Bronchial epithelial cell (primary cell): ENCODE measurements at regions not wholly inside any gene's neighbourhood (a gene's known extent, or its start where the extent isn't known, plus 50 kb on each side); places are given as distances from the start of the nearest gene placed in this dataset.

Experiments used
- DNase-seq: peaks from one replicate; pipeline ENCODE4 v3.0.0-alpha.2; 2010; ENCODE audit warnings: low read depth
- FAIRE-seq: peaks from 2 replicates; lab custom pipeline; 2011; peaks lifted over from hg19 to GRCh38; lab: Jason Lieb, UNC
- H3K27me3 ChIP-seq: 2 replicates; pipeline ENCODE4 v1.5.1; 2011; ENCODE audit warnings: low read length; ENCODE audit not compliant: control insufficient read depth, insufficient read depth
- H3K36me3 ChIP-seq: 2 replicates; pipeline ENCODE4 v1.5.1; 2011; ENCODE audit warnings: low read length; ENCODE audit not compliant: control insufficient read depth, insufficient read depth
- H3K4me3 ChIP-seq: 2 replicates; pipeline ENCODE4 v1.5.1; 2011; ENCODE audit warnings: mild to moderate bottlenecking, low read depth, low read length, control low read depth
- CTCF ChIP-seq: IDR thresholded peaks from 2 replicates; pipeline ENCODE4 v1.5.1; 2011; ENCODE audit warnings: mild to moderate bottlenecking, moderate library complexity, low read length, control low read depth, inconsistent platforms; ENCODE audit not compliant: insufficient read depth, severe bottlenecking

- no peaks in the 10 kb centered on the region for H3K36me3 ChIP-seq
- no peak for FAIRE-seq
- TF ChIP-seq CTCF, result no peak
These were observed 241.1 kb downstream of the ZNF621 start for GRCh38 chr3:40765884-40766283.

GRCh38 chr3:40766396-40766795, 241.6 kb downstream of the ZNF621 start:
- DNase-seq, result no peak
- H3K27me3 ChIP-seq, result peaks cover 3% of the 10 kb centered on the region
- no peak overlapping the region for H3K4me3 ChIP-seq
- TF ChIP-seq CTCF, result no peak
- H3K36me3 ChIP-seq, result no peaks in the 10 kb centered on the region
- no peak for FAIRE-seq

More at GRCh38 chr3:40765884-40766283, 241.1 kb downstream of the ZNF621 start:
- no peak for DNase-seq
- Histone ChIP-seq H3K27me3 (peaks cover 3% of the 10 kb centered on the region), H3K4me3 (no peak overlapping the region)

GRCh38 chr3:40768046-40768445, 243.3 kb downstream of the ZNF621 start:
- FAIRE-seq, result no peak
- no peak overlapping the region for H3K4me3 ChIP-seq
- no peak for DNase-seq

GRCh38 chr3:40768536-40768935, 243.8 kb downstream of the ZNF621 start:
- peak; percentile 76 for DNase-seq
- Histone ChIP-seq H3K36me3 (no peaks in the 10 kb centered on the region), H3K27me3 (peaks cover 3% of the 10 kb centered on the region), H3K4me3 (no peak overlapping the region)
- FAIRE-seq, result no peak
- TF ChIP-seq CTCF, result no peak

More at GRCh38 chr3:40768046-40768445, 243.3 kb downstream of the ZNF621 start:
- Histone ChIP-seq H3K27me3 (peaks cover 3% of the 10 kb centered on the region), H3K36me3 (no peaks in the 10 kb centered on the region)
- TF ChIP-seq CTCF, result no peak

- no peak for TF ChIP-seq CTCF
- FAIRE-seq (no peak), DNase-seq (peak; percentile 28)
- Histone ChIP-seq H3K27me3 (peaks cover 2% of the 10 kb centered on the region), H3K36me3 (no peaks in the 10 kb centered on the region), H3K4me3 (no peak overlapping the region)
These were observed 245.3 kb downstream of the ZNF621 start for GRCh38 chr3:40770061-40770460.

GRCh38 chr3:40771112-40771511, 246.4 kb downstream of the ZNF621 start:
- no peak for FAIRE-seq
- H3K36me3 ChIP-seq, result no peaks in the 10 kb centered on the region
- no peak for TF ChIP-seq CTCF
- no peak for DNase-seq
- H3K4me3 ChIP-seq, result no peak overlapping the region
- no peaks in the 10 kb centered on the region for H3K27me3 ChIP-seq
